A549 (cell line): ENCODE measurements at regions not wholly inside any gene's neighbourhood (a gene's known extent, or its start where the extent isn't known, plus 50 kb on each side); places are given as distances from the start of the nearest gene placed in this dataset.

Experiments
- ATAC-seq, 2 experiments: fragments of 200-7000 bp in 1 of 2; fragments of >200 bp in 1 of 2; cut with Nextera tagmentation in 1 of 2; cut with Tn5 transposase in 1 of 2; 3 replicates each; pipeline versions ENCODE4 v1.8.0 to v1.9.1; 2018 to 2020; ENCODE audit warnings: mild to moderate bottlenecking in 1 of 2, moderate library complexity in 1 of 2
- CTCF ChIA-PET: fragments of 300-600 bp; sonication (Branson Sonifier 250); formaldehyde crosslinking; extraction: SDS; loops from one replicate; lab custom pipeline; 2021; ENCODE audit warnings: antibody characterized with exemption, inconsistent platforms; lab: Yijun Ruan, JAX
- POLR2A ChIA-PET: fragments of 350-600 bp; formaldehyde crosslinking; extraction: SDS; loops from one replicate; lab custom pipeline; 2021; ENCODE audit warnings: antibody characterized with exemption, inconsistent platforms; lab: Yijun Ruan, JAX
- DNase-seq, 2 experiments: peaks; one replicate each; pipeline versions ENCODE4 v3.0.0 to v3.0.0-alpha.2; 2011 to 2016; ENCODE audit warnings: low read depth in 1 of 2, low spot score in 1 of 2
- FAIRE-seq: peaks from 2 replicates; lab custom pipeline; 2011; peaks lifted over from hg19 to GRCh38; lab: Jason Lieb, UNC
- H3K27ac ChIP-seq, 2 experiments: fragments of >200 bp; sonication (Bioruptor Twin); formaldehyde crosslinking; 3 replicates each; pipeline ENCODE4 v1.5.1; 2016 to 2017
- H3K4me1 ChIP-seq: fragments of >200 bp; sonication (Bioruptor Twin); formaldehyde crosslinking; 3 replicates; pipeline ENCODE4 v1.6.1; 2016
- H3K4me2 ChIP-seq: fragments of >200 bp; sonication (Bioruptor Twin); formaldehyde crosslinking; 3 replicates; pipeline ENCODE4 v1.6.1; 2016
- H3K4me3 ChIP-seq: fragments of >200 bp; sonication (Bioruptor Twin); formaldehyde crosslinking; 3 replicates; pipeline ENCODE4 v1.5.1; 2016
- H3K9me3 ChIP-seq: fragments of >200 bp; sonication (Bioruptor Twin); formaldehyde crosslinking; 3 replicates; pipeline ENCODE4 v1.6.1; 2016
- CEBPB ChIP-seq, 2 experiments: fragments of >200 bp in 1 of 2; sonication (Bioruptor Twin) in 1 of 2; formaldehyde crosslinking in 1 of 2; IDR thresholded peaks; 2 replicates each; pipeline ENCODE4 v1.6.1; 2012 to 2016
- CHD2 ChIP-seq: fragments of 150-350 bp; IDR thresholded peaks from 2 replicates; pipeline ENCODE4 v1.6.1; 2014; ENCODE audit warnings: low read length; ENCODE audit not compliant: partially characterized antibody
- CHD4 ChIP-seq: fragments of 200-600 bp; sonication (generic); IDR thresholded peaks from 2 replicates; pipeline ENCODE4 v1.6.1; 2016; ENCODE audit warnings: antibody characterized with exemption, mild to moderate bottlenecking, borderline replicate concordance
- HES2 ChIP-seq: fragments of >200 bp; sonication (Bioruptor Twin); formaldehyde crosslinking; IDR thresholded peaks from 2 replicates; pipeline ENCODE4 v1.6.1; 2016
- HOXA7 ChIP-seq: fragments of 250-450 bp; sonication (Bioruptor Pico); IDR thresholded peaks from 2 replicates; pipeline ENCODE4 v1.5.0; 2020; ENCODE audit warnings: mild to moderate bottlenecking, moderate library complexity
- HOXB5 ChIP-seq: fragments of 250-450 bp; sonication (Bioruptor Pico); IDR thresholded peaks from 2 replicates; pipeline ENCODE4 v1.5.0; 2020; ENCODE audit warnings: mild to moderate bottlenecking, moderate library complexity
- JUN ChIP-seq, 2 experiments: fragments of >200 bp; sonication (Bioruptor Twin); formaldehyde crosslinking; IDR thresholded peaks; 2 replicates in 1 of 2; 3 replicates in 1 of 2; pipeline ENCODE4 v1.6.1; 2016 to 2017
- JUNB ChIP-seq: fragments of >200 bp; sonication (Bioruptor Twin); formaldehyde crosslinking; IDR thresholded peaks from 2 replicates; pipeline ENCODE4 v1.6.1; 2016
- KDM5A ChIP-seq: fragments of 200-600 bp; sonication (generic); IDR thresholded peaks from 2 replicates; pipeline ENCODE4 v1.6.1; 2016; ENCODE audit warnings: antibody characterized with exemption, mild to moderate bottlenecking
- MAFK ChIP-seq: fragments of 450-650 bp; IDR thresholded peaks from 2 replicates; pipeline ENCODE4 v1.6.1; 2014; ENCODE audit not compliant: partially characterized antibody
- MAZ ChIP-seq: fragments of 150-350 bp; IDR thresholded peaks from 2 replicates; pipeline ENCODE4 v1.6.1; 2014; ENCODE audit warnings: antibody characterized with exemption, low read depth, low read length, borderline replicate concordance
- PBX3 ChIP-seq: IDR thresholded peaks from 2 replicates; pipeline ENCODE4 v1.6.1; 2012
- POLR2AphosphoS2 ChIP-seq: conservative IDR thresholded peaks from 2 replicates; pipeline ENCODE4 v1.6.1; 2012; ENCODE audit warnings: low read length, improper control_type of control experiment, inconsistent platforms
- RAD21 ChIP-seq, 2 experiments: fragments of >200 bp in 1 of 2; sonication (Bioruptor Twin) in 1 of 2; formaldehyde crosslinking in 1 of 2; IDR thresholded peaks in 1 of 2; conservative IDR thresholded peaks in 1 of 2; 2 replicates in 1 of 2; 3 replicates in 1 of 2; pipeline ENCODE4 v1.6.1; 2012 to 2018; ENCODE audit warnings: inconsistent platforms in 1 of 2
- RFX5 ChIP-seq: fragments of 450-650 bp; IDR thresholded peaks from 2 replicates; pipeline ENCODE4 v1.7.1; 2014; ENCODE audit warnings: antibody characterized with exemption, mild to moderate bottlenecking, moderate library complexity
- RNF2 ChIP-seq: fragments of 200-600 bp; sonication (generic); IDR thresholded peaks from 2 replicates; pipeline ENCODE4 v1.6.1; 2016; ENCODE audit warnings: low read depth, mild to moderate bottlenecking, antibody characterized with exemption, moderate library complexity, borderline replicate concordance
- TFCP2L1 ChIP-seq: fragments of 250-450 bp; sonication (Bioruptor Pico); IDR thresholded peaks from 2 replicates; pipeline ENCODE4 v1.5.0; 2021; ENCODE audit warnings: mild to moderate bottlenecking
- USF2 ChIP-seq: fragments of 450-650 bp; IDR thresholded peaks from 2 replicates; pipeline ENCODE4 v1.6.1; 2014; ENCODE audit warnings: antibody characterized with exemption
- ZC3H11A ChIP-seq: fragments of 450-650 bp; IDR thresholded peaks from 2 replicates; pipeline ENCODE4 v1.6.1; 2014; ENCODE audit warnings: antibody characterized with exemption, mild to moderate bottlenecking
- ZFP36 ChIP-seq: fragments of 450-650 bp; IDR thresholded peaks from 2 replicates; pipeline ENCODE4 v1.6.1; 2014; ENCODE audit warnings: borderline replicate concordance; ENCODE audit not compliant: partially characterized antibody
- WGBS: methylation state at CpG from one replicate; pipeline ENCODE4 v1.1.6; 2017; ENCODE audit errors: missing lambda C conversion rate; 5-methylcytosine and 5-hydroxymethylcytosine counted together
- TF ChIP-seq, protein P1 (sequence below): fragments of >200 bp; sonication (Bioruptor Twin); formaldehyde crosslinking; IDR thresholded peaks from 3 replicates; pipeline ENCODE4 v1.6.1; 2016

GRCh38 chr2:16327326-16327725, 338.3 kb downstream of the CYRIA start:
- Histone ChIP-seq H3K9me3 (no peaks in the 10 kb centered on the region), H3K4me1 (no peaks in the 10 kb centered on the region), H3K4me3 (no peak overlapping the region), H3K4me2 (no peak overlapping the region), H3K27ac (no peak overlapping the region)
- FAIRE-seq (no peak), DNase-seq (no peak), ATAC-seq (no peak)
- CTCF ChIA-PET: interaction anchor here (0.6 kb wide), 1 partner anchor 146 kb away, joined by 3 read pairs; no protein-coding TSS in a partner anchor
- 81% methylated on average over 4 of the region's 4 CpGs for WGBS
- TF ChIP-seq ZC3H11A (no peak), TFCP2L1 (CRISPR knock-in tag) (no peak), CHD4 (no peak), KDM5A (no peak), MAZ (no peak), JUNB (no peak), POLR2AphosphoS2 (no peak), CHD2 (no peak), HES2 (no peak), HOXB5 (CRISPR knock-in tag) (no peak), CEBPB (IDR thresholded peaks at IDR 0.05) (no peak)
- TF ChIP-seq, protein P1, sequence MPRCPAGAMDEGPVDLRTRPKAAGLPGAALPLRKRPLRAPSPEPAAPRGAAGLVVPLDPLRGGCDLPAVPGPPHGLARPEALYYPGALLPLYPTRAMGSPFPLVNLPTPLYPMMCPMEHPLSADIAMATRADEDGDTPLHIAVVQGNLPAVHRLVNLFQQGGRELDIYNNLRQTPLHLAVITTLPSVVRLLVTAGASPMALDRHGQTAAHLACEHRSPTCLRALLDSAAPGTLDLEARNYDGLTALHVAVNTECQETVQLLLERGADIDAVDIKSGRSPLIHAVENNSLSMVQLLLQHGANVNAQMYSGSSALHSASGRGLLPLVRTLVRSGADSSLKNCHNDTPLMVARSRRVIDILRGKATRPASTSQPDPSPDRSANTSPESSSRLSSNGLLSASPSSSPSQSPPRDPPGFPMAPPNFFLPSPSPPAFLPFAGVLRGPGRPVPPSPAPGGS: no peak
- POLR2A ChIA-PET: no interaction called here

DNA sequence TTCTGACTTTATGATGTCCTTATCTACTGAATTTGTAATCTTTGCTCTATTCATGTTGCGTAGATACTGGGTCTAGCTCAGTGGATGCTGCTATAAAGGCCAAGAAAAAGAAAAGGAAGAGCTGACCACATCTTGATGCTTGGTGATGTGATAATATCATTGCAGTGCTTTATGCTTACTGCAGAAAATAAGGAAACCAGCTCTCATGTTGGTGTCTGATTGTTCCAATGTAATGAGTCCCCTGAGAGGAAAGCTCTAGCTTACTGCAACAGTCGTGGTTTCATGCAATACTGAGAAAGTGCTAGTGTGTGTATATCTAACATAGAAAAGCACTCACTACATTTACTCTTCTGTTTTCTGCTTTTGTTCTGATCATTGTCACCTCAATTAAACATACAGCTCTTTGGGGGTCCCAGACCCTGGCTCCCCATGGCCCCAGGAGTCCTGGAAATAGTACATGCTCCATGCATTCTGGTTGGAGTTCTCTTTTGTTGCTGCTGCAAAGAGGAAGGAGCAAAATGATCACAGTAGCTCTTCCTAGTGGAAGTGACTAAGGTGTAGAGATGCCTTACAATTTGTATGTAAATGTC, 338.8 kb downstream of the CYRIA start:
- Histone ChIP-seq H3K4me1 (no peaks in the 10 kb centered on the region), H3K27ac (no peak overlapping the region), H3K4me2 (no peak overlapping the region), H3K9me3 (no peaks in the 10 kb centered on the region), H3K4me3 (no peak overlapping the region)
- 38% methylated on average over 2 of the region's 2 CpGs for WGBS
- no peak for FAIRE-seq
- CTCF ChIA-PET: interaction anchor here (0.6 kb wide), 1 partner anchor 145 kb away, joined by 3 read pairs; no protein-coding TSS in a partner anchor
- no peak for DNase-seq
- POLR2A ChIA-PET: no interaction called here
- no peak for ATAC-seq
- TF ChIP-seq HES2 (no peak), USF2 (no peak), RFX5 (no peak), JUN (IDR thresholded peaks at IDR 0.05) (no peak), HOXA7 (CRISPR knock-in tag) (no peak), PBX3 (no peak), KDM5A (no peak), CEBPB (IDR thresholded peaks at IDR 0.05) (no peak), TFCP2L1 (CRISPR knock-in tag) (no peak), MAZ (no peak), RNF2 (no peak)

- ChIA-PET CTCF (no interaction called here), POLR2A (no interaction called here)
- no peak overlapping the region for H3K4me2 ChIP-seq
- no peaks in the 10 kb centered on the region for H3K4me1 ChIP-seq
- no peak for DNase-seq
- H3K27ac ChIP-seq: no peak overlapping the region
- no peak for FAIRE-seq
- no peak for TF ChIP-seq JUN (IDR thresholded peaks at IDR 0.05)
- no peak for TF ChIP-seq MAFK
- no peak for TF ChIP-seq ZFP36
- TF ChIP-seq RAD21 (conservative IDR thresholded peaks at IDR 0.05 in 1 of 2, IDR thresholded peaks at IDR 0.05 in 1 of 2): no peak
- TF ChIP-seq, all 56 proteins: peak for 0
- WGBS: 13% methylated on average over 9 of the region's 9 CpGs
- Histone ChIP-seq H3K4me3 (no peak overlapping the region), H3K9me3 (no peaks in the 10 kb centered on the region)
- no peak for ATAC-seq
Measured at GRCh38 chr2:16325976-16326510, 339.6 kb downstream of the CYRIA start.
